B cell (primary cell): ENCODE measurements at regions not wholly inside any gene's neighbourhood (a gene's known extent, or its start where the extent isn't known, plus 50 kb on each side); places are given as distances from the start of the nearest gene placed in this dataset.

Source experiments
- CTCF ChIP-seq: fragments of 200-600 bp; IDR thresholded peaks from one replicate; pipeline ENCODE4 v1.8.0; 2022; ENCODE audit warnings: antibody characterized with exemption, mild to moderate bottlenecking
- EZH2 ChIP-seq: IDR thresholded peaks from 2 replicates; pipeline ENCODE4 v1.6.1; 2012; ENCODE audit warnings: borderline replicate concordance, low read depth, mild to moderate bottlenecking, moderate library complexity, low read length; ENCODE audit not compliant: insufficient read depth, poor library complexity, severe bottlenecking

GRCh38 chr9:78599926-78600325 is 303.0 kb downstream of the PSAT1 start:
- no peak for TF ChIP-seq CTCF
- TF ChIP-seq EZH2: no peak
